Coronary artery (tissue), 2 donors: ENCODE measurements at regions not wholly inside any gene's neighbourhood (a gene's known extent, or its start where the extent isn't known, plus 50 kb on each side); places are given as distances from the start of the nearest gene placed in this dataset.
A peak's percentile ranks its signal among the peaks of the same experiment; 100 is the strongest.

Source experiments
- DNase-seq: peaks from one replicate; pipeline ENCODE4 v3.0.0-alpha.2; 2017; ENCODE audit warnings: low spot score
- H3K27ac ChIP-seq, 2 donors: fragments of 200-600 bp; sonication (generic); one replicate each; pipeline ENCODE4 v1.5.1; 2016 to 2019
- H3K4me3 ChIP-seq: fragments of 200-600 bp; sonication (generic); 2 replicates; pipeline ENCODE4 v1.5.1; 2016; ENCODE audit warnings: mild to moderate bottlenecking, moderate library complexity
- CTCF ChIP-seq: fragments of 200-600 bp; sonication (generic); IDR thresholded peaks from one replicate; pipeline ENCODE4 v1.5.1; 2019; ENCODE audit warnings: antibody characterized with exemption

- no peak for TF ChIP-seq CTCF
- no peak for DNase-seq
- no peak overlapping the region for H3K27ac ChIP-seq
- no peak overlapping the region for H3K4me3 ChIP-seq
These were observed 243.1 kb downstream of the INHBA start for GRCh38 chr7:41459623-41460261.

GRCh38 chr7:41459183-41459582 is 243.7 kb downstream of the INHBA start:
- Histone ChIP-seq H3K27ac (no peak overlapping the region), H3K4me3 (no peak overlapping the region)
- no peak for TF ChIP-seq CTCF
- no peak for DNase-seq

- H3K27ac ChIP-seq, result no peak overlapping the region
- H3K4me3 ChIP-seq, result no peak overlapping the region
- no peak for TF ChIP-seq CTCF
- no peak for DNase-seq
These were observed 245.0 kb downstream of the INHBA start for GRCh38 chr7:41457832-41458437.

GRCh38 chr7:41451826-41452225 is 251.1 kb downstream of the INHBA start:
- no peak for DNase-seq
- H3K4me3 ChIP-seq, result no peak overlapping the region
- no peak for TF ChIP-seq CTCF
- H3K27ac ChIP-seq, result no peak overlapping the region

- Histone ChIP-seq H3K27ac (peak overlapping the region in 1 of 2 donors; percentile 20), H3K4me3 (no peak overlapping the region)
- no peak for TF ChIP-seq CTCF
- DNase-seq, result no peak
These were observed 253.2 kb downstream of the INHBA start for GRCh38 chr7:41449694-41450093.

- no peak for DNase-seq
- TF ChIP-seq CTCF, result no peak
- peak overlapping the region in 1 of 2 donors; percentile 20 for H3K27ac ChIP-seq
- no peak overlapping the region for H3K4me3 ChIP-seq
These were observed 253.6 kb downstream of the INHBA start for GRCh38 chr7:41449286-41449685.

- Histone ChIP-seq H3K4me3 (no peak overlapping the region), H3K27ac (peak overlapping the region in 1 of 2 donors; percentile 5)
- no peak for DNase-seq
- no peak for TF ChIP-seq CTCF
These were observed 254.8 kb downstream of the INHBA start for GRCh38 chr7:41448104-41448503.
